Activated effector memory CD4-positive, alpha-beta T cell treated with Interleukin-2 at 50 U/mL for 16 hours (primary cell): ENCODE measurements at regions not wholly inside any gene's neighbourhood (a gene's known extent, or its start where the extent isn't known, plus 50 kb on each side); places are given as distances from the start of the nearest gene placed in this dataset.
"Not testable (repeated sequence)": the region's sequence is repeated elsewhere in the genome, so short reads cannot be mapped to it uniquely, and the experiment has no call there.

Experiments used
- DNase-seq: peaks from one replicate; pipeline ENCODE4 v3.0.0-alpha.2; 2020

- DNase-seq, result no peak
Observed at GRCh38 chr5:102617191-102618187, 118.7 kb upstream of the SLCO6A1 start.

GRCh38 chr5:102622262-102622661 is 123.5 kb upstream of the SLCO6A1 start:
- no peak for DNase-seq

GRCh38 chr5:102623329-102624065 is 124.7 kb upstream of the SLCO6A1 start:
- DNase-seq, result no peak

GRCh38 chr5:102624405-102624804 is 125.6 kb upstream of the SLCO6A1 start:
- DNase-seq, result no peak

GRCh38 chr5:102625468-102625867 is 126.7 kb upstream of the SLCO6A1 start:
- DNase-seq, result no peak

- no peak for DNase-seq
Observed at GRCh38 chr5:102625928-102626327, 127.1 kb upstream of the SLCO6A1 start.

- DNase-seq, result no peak
Observed at GRCh38 chr5:102627315-102627714, 127.8 kb upstream of the PAM start.

GRCh38 chr5:102628441-102629175 is 126.5 kb upstream of the PAM start:
- DNase-seq, result no peak

- DNase-seq, result no peak
Observed at GRCh38 chr5:102629827-102630605, 125.1 kb upstream of the PAM start.

GRCh38 chr5:102635399-102635798 is 119.7 kb upstream of the PAM start:
- not testable (repeated sequence) for DNase-seq

- no peak for DNase-seq
Observed at GRCh38 chr5:102638316-102638715, 116.8 kb upstream of the PAM start.

- DNase-seq, result no peak
Observed at GRCh38 chr5:102638912-102639652, 116.0 kb upstream of the PAM start.

GRCh38 chr5:102649731-102650130 is 105.4 kb upstream of the PAM start:
- no peak for DNase-seq

GRCh38 chr5:102651466-102651865 is 103.6 kb upstream of the PAM start:
- DNase-seq, result no peak

- DNase-seq, result no peak
Observed at GRCh38 chr5:102654559-102655349, 100.4 kb upstream of the PAM start.

- no peak for DNase-seq
Observed at GRCh38 chr5:102659151-102659550, 96.0 kb upstream of the PAM start.

- DNase-seq, result no peak
Observed at GRCh38 chr5:102660111-102660510, 95.0 kb upstream of the PAM start.

GRCh38 chr5:102663749-102664530 is 91.2 kb upstream of the PAM start:
- no peak for DNase-seq

GRCh38 chr5:102664616-102665335 is 90.3 kb upstream of the PAM start:
- DNase-seq, result no peak
